LNCaP clone FGC (cell line): ENCODE measurements at regions not wholly inside any gene's neighbourhood (a gene's known extent, or its start where the extent isn't known, plus 50 kb on each side); places are given as distances from the start of the nearest gene placed in this dataset.

ENCODE experiments used
- DNase-seq: peaks from one replicate; pipeline ENCODE4 v3.0.0-alpha.2; 2011; ENCODE audit warnings: low read depth
- H3K4me3 ChIP-seq: 2 replicates; pipeline ENCODE4 v1.5.1; 2011; ENCODE audit warnings: mild to moderate bottlenecking, low read depth, low read length, control low read depth
- CTCF ChIP-seq: IDR thresholded peaks from 2 replicates; pipeline ENCODE4 v1.5.1; 2012; ENCODE audit warnings: mild to moderate bottlenecking; ENCODE audit not compliant: control insufficient read depth, insufficient read depth; ENCODE audit errors: extremely low read depth

- no peak for TF ChIP-seq CTCF
Measured at GRCh38 chr3:44011680-44012079, 230.0 kb upstream of the TOPAZ1 start.

DNA sequence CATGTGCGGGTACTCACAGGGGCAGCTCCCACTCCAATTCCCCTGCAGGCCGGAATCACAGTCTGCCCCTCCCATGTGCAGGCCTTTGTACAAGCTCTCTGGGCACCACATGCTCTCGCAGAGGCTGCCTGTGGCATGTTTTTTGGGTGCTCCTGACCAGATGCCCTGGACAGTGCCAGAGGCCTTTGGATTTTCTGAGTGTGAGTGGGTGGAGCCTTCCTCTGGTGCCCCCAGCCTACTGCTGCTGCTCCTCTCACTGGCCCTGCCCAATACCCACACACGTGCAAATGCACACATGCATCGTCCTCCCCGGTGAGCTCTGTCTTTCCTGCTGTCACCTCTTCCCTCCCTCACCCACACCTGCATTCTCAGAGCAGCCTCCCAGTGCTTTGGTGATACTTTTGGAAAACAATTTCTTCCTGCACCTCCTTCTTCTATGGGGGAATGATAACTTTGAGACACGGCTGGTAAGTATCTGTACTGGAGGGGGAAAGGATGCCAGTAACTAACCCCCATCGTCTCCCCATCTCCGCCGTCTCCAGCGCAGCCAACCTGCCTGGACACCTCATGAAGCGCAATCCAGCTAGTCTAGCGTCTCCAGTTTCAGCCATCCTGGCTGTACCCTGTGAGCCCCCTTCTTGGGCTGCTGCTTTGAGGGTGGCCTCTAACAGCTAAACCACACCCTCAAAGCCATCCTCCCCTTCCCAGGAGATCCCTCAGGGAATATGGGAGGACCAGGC lies 229.4 kb upstream of the TOPAZ1 start:
- H3K4me3 ChIP-seq, result no peak overlapping the region
- no peak for TF ChIP-seq CTCF
- DNase-seq, result no peak

More at GRCh38 chr3:44011680-44012079, 230.0 kb upstream of the TOPAZ1 start:
- no peak for DNase-seq
- no peak overlapping the region for H3K4me3 ChIP-seq

DNA sequence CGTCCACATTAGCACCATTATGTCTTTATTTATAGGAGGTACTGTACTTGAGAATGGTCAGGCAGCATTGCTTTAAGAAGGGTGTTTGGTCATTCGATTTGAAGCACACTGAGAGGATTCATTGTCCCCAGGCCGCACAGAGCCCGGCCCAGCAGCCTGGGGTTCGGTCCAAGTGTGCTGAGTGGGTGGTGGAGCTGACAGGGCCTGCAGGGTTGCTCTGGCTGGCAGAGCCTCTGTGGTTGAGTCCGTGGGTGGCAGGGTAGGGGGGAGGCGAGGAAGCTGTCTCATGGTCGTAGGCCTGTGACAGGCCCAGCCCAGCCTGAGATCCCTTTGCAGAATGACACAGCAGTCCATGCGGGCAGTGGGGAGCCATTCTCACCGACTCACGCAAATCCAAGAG lies 227.7 kb upstream of the TOPAZ1 start:
- no peak for TF ChIP-seq CTCF
- DNase-seq, result no peak
- no peak overlapping the region for H3K4me3 ChIP-seq

- DNase-seq, result no peak
- no peak overlapping the region for H3K4me3 ChIP-seq
- no peak for TF ChIP-seq CTCF
Measured at GRCh38 chr3:44015170-44015569, 226.5 kb upstream of the TOPAZ1 start.

DNA sequence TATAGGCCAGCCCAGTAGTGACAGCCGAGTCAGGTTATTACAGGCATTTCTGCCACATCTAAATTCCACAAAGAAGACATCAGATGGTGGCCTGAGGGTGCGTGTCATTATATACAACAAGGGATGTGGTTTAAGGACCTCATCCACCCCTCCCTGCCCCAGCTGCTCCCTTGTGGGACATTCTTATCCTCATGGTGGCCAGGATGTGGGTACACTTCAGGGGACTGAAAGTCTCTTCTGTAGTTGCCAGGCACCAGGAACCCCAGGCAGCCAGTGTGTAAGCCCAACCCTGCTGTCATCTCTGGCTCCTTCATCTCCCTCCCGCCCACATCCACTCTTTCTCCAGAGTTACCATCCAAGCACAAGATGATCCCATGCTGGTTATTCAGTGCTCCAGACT lies 224.9 kb upstream of the TOPAZ1 start:
- no peak overlapping the region for H3K4me3 ChIP-seq
- no peak for TF ChIP-seq CTCF
- no peak for DNase-seq

GRCh38 chr3:44018926-44019325 lies 222.8 kb upstream of the TOPAZ1 start:
- no peak for DNase-seq
- H3K4me3 ChIP-seq, result no peak overlapping the region
- no peak for TF ChIP-seq CTCF

GRCh38 chr3:44019736-44020135 lies 221.9 kb upstream of the TOPAZ1 start:
- no peak for DNase-seq
- TF ChIP-seq CTCF, result no peak

More at GRCh38 chr3:44019736-44020135, 221.9 kb upstream of the TOPAZ1 start:
- H3K4me3 ChIP-seq, result no peak overlapping the region
